VCaP (cell line): ENCODE measurements at regions not wholly inside any gene's neighbourhood (a gene's known extent, or its start where the extent isn't known, plus 50 kb on each side); places are given as distances from the start of the nearest gene placed in this dataset.
"Not testable (repeated sequence)": the region's sequence is repeated elsewhere in the genome, so short reads cannot be mapped to it uniquely, and the experiment has no call there.

Experiments used
- H3K27ac ChIP-seq: fragments of 450-650 bp; 2 replicates; pipeline ENCODE4 v1.5.1; 2017
- TF ChIP-seq, protein P1 (sequence below): fragments of 450-650 bp; conservative IDR thresholded peaks from 2 replicates; pipeline ENCODE4 v1.5.1; 2017; ENCODE audit warnings: mild to moderate bottlenecking, moderate library complexity

GRCh38 chr15:62325597-62325996 lies 160.5 kb upstream of the C2CD4B start:
- H3K27ac ChIP-seq: no peak overlapping the region
- TF ChIP-seq, protein P1, sequence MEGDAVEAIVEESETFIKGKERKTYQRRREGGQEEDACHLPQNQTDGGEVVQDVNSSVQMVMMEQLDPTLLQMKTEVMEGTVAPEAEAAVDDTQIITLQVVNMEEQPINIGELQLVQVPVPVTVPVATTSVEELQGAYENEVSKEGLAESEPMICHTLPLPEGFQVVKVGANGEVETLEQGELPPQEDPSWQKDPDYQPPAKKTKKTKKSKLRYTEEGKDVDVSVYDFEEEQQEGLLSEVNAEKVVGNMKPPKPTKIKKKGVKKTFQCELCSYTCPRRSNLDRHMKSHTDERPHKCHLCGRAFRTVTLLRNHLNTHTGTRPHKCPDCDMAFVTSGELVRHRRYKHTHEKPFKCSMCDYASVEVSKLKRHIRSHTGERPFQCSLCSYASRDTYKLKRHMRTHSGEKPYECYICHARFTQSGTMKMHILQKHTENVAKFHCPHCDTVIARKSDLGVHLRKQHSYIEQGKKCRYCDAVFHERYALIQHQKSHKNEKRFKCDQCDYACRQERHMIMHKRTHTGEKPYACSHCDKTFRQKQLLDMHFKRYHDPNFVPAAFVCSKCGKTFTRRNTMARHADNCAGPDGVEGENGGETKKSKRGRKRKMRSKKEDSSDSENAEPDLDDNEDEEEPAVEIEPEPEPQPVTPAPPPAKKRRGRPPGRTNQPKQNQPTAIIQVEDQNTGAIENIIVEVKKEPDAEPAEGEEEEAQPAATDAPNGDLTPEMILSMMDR: no peak

- no peak overlapping the region for H3K27ac ChIP-seq
Observed at GRCh38 chr15:62326460-62327011, 161.5 kb upstream of the C2CD4B start.

GRCh38 chr15:62327406-62327805 lies 162.3 kb upstream of the C2CD4B start:
- no peak overlapping the region for H3K27ac ChIP-seq
- TF ChIP-seq, protein P1: no peak

More at GRCh38 chr15:62326460-62327011, 161.5 kb upstream of the C2CD4B start:
- TF ChIP-seq, protein P1: no peak

GRCh38 chr15:62332472-62332871 lies 167.4 kb upstream of the C2CD4B start:
- not testable (repeated sequence) for H3K27ac ChIP-seq

- H3K27ac ChIP-seq: no peak overlapping the region
- TF ChIP-seq, protein P1: no peak
Observed at GRCh38 chr15:62334536-62334935, 169.5 kb upstream of the C2CD4B start.

DNA sequence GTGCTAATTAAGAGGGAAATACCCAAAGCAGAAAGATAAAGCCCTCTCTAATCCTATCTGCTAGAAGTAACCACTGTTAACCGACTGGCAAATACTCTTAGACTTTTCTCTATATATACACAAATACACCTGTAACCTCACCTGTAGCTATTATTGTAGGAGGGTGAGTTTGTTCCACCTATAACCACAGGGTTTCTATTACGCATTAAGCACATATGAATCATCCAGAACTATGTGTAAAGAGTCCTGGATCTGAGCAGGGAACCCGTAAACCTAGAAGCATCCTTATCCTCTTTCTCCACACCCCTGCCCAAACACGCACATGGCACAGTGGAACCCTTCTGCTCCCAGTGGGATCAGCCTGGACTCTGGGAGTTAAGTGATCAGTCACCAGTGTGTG lies 172.8 kb upstream of the C2CD4B start:
- H3K27ac ChIP-seq: no peak overlapping the region
- TF ChIP-seq, protein P1: no peak

- no peak overlapping the region for H3K27ac ChIP-seq
- TF ChIP-seq, protein P1: no peak
Observed at GRCh38 chr15:62338497-62338896, 173.4 kb upstream of the C2CD4B start.

DNA sequence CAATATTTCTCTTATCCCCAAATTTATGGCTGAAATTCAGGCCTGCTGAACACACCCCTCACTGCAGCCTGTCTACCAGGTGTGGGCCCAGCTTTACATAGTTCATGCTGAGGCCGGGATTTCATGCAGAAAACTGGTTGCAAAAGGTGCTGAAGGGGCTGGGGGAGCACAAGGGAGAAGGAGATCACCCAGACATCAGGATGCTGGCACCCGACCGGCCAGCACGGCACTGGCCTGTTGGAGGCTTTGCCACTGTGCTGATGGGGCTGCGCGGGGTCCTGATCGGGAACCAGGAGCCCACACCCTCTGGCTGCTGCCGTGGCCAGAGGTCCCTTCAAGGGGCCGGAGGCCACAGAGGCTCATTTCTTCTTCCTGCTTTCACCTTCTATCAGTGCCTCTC lies 177.9 kb upstream of the C2CD4B start:
- H3K27ac ChIP-seq: no peak overlapping the region
- TF ChIP-seq, protein P1: no peak
